ENCODE measurements at regions not wholly inside any gene's neighbourhood (a gene's known extent, or its start where the extent isn't known, plus 50 kb on each side); places are given as distances from the start of the nearest gene placed in this dataset.

GRCh38 chr10:78960316-78960800 lies 108.4 kb upstream of the ZMIZ1 start:
- in situ Hi-C loops (cut with HindIII; ENCODE audit: low sequenced_read_pairs), result no loop called here
- H3K4me3 ChIP-seq (ENCODE audit: low read depth, low read length), result no peak overlapping the region
- DNase-seq (ENCODE audit: low read depth), result peak; percentile 62
- TF ChIP-seq CTCF (IDR thresholded peaks at IDR 0.05; ENCODE audit: low read depth, low read length, missing control alignments), result no peak

DNA sequence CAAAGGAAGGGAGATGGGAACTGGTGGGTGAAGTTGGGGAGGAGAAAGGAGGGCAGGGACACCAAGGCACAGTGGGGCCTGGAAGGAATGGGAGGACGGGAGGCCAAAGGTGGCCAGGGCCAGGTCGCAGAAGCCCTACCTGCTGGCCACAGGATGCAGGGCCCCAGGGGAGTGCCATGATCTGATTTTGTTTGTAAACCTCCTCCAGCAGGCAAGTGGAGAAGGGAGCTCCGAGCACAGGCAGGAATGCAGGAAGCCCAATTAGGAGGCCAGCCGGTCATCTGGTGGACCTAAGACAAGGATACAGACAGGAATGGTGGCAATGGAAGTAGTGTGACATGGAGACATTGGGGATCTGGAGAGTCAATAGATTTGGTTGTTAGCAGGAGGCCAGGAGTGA lies 107.0 kb upstream of the ZMIZ1 start:
- H3K4me3 ChIP-seq (ENCODE audit: low read depth, low read length), result no peak overlapping the region
- TF ChIP-seq CTCF (IDR thresholded peaks at IDR 0.05; ENCODE audit: low read depth, low read length, missing control alignments), result no peak
- no peak for DNase-seq (ENCODE audit: low read depth)
- in situ Hi-C loops (cut with HindIII; ENCODE audit: low sequenced_read_pairs), result no loop called here

- in situ Hi-C loops (cut with HindIII; ENCODE audit: low sequenced_read_pairs), result no loop called here
- no peak overlapping the region for H3K4me3 ChIP-seq (ENCODE audit: low read depth, low read length)
- no peak for DNase-seq (ENCODE audit: low read depth)
- no peak for TF ChIP-seq CTCF (IDR thresholded peaks at IDR 0.05; ENCODE audit: low read depth, low read length, missing control alignments)
Measured at GRCh38 chr10:78963074-78964034, 105.4 kb upstream of the ZMIZ1 start.

GRCh38 chr10:78964274-78964951 lies 104.4 kb upstream of the ZMIZ1 start:
- no peak for TF ChIP-seq CTCF (IDR thresholded peaks at IDR 0.05; ENCODE audit: low read depth, low read length, missing control alignments)
- no peak for DNase-seq (ENCODE audit: low read depth)
- in situ Hi-C loops (cut with HindIII; ENCODE audit: low sequenced_read_pairs), result no loop called here
- no peak overlapping the region for H3K4me3 ChIP-seq (ENCODE audit: low read depth, low read length)

GRCh38 chr10:78964952-78965633 lies 103.7 kb upstream of the ZMIZ1 start:
- DNase-seq (ENCODE audit: low read depth), result peak; percentile 48
- TF ChIP-seq CTCF (IDR thresholded peaks at IDR 0.05; ENCODE audit: low read depth, low read length, missing control alignments), result no peak
- in situ Hi-C loops (cut with HindIII; ENCODE audit: low sequenced_read_pairs), result no loop called here
- no peak overlapping the region for H3K4me3 ChIP-seq (ENCODE audit: low read depth, low read length)

DNA sequence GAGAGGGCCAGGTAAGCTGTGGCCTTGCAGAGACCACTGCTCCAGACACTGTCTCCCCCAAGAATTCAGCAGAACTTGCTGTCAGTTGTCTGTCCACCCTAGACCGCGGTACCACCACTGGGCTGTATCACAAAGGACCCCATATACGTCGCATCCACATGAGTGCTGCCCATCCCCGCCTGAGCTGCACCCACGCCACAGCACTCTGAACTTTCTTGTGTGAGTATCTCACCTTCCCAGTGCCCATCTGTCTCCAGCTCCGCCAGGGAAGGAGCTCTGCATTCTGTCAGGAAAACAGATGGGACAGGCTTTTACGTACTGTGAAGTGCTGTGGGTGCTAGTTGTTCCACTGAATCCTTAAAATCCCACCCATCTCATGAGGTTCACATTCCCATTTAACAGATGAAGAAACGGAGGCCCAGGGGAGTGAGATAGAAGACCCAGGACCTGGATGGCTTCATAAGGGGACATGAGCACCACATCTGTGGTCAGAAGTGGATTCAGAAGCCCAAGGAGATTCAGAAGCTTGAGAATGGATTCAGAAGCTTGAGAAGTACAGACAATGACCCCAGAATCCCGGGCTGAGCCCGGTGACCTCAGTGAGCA lies 102.5 kb upstream of the ZMIZ1 start:
- no peak overlapping the region for H3K4me3 ChIP-seq (ENCODE audit: low read depth, low read length)
- in situ Hi-C loops (cut with HindIII; ENCODE audit: low sequenced_read_pairs), result no loop called here
- no peak for TF ChIP-seq CTCF (IDR thresholded peaks at IDR 0.05; ENCODE audit: low read depth, low read length, missing control alignments)
- no peak for DNase-seq (ENCODE audit: low read depth)
